Parathyroid adenoma (tissue), 2 donors: ENCODE measurements at regions not wholly inside any gene's neighbourhood (a gene's known extent, or its start where the extent isn't known, plus 50 kb on each side); places are given as distances from the start of the nearest gene placed in this dataset.

ENCODE experiments used
- H2AFZ ChIP-seq: fragments of 300-600 bp; sonication (generic); one replicate; pipeline ENCODE4 v1.7.0; 2017; ENCODE audit warnings: antibody characterized with exemption, mild to moderate bottlenecking
- H3K27ac ChIP-seq: fragments of 300-600 bp; sonication (generic); one replicate; pipeline ENCODE4 v1.7.0; 2017
- H3K27me3 ChIP-seq: fragments of 300-600 bp; sonication (generic); one replicate; pipeline ENCODE4 v1.7.0; 2017; ENCODE audit warnings: low read length; ENCODE audit not compliant: control insufficient read depth, insufficient read depth
- H3K36me3 ChIP-seq: fragments of 300-600 bp; sonication (generic); one replicate; pipeline ENCODE4 v1.7.0; 2017; ENCODE audit warnings: low read length; ENCODE audit not compliant: control insufficient read depth, insufficient read depth
- H3K4me1 ChIP-seq: fragments of 300-600 bp; sonication (generic); one replicate; pipeline ENCODE4 v1.7.0; 2017; ENCODE audit warnings: control low read depth
- H3K4me2 ChIP-seq: fragments of 300-600 bp; sonication (generic); one replicate; pipeline ENCODE4 v1.7.0; 2017; ENCODE audit warnings: low read length
- H3K4me3 ChIP-seq: fragments of 300-600 bp; sonication (generic); one replicate; pipeline ENCODE4 v1.7.0; 2017; ENCODE audit warnings: low read depth, low read length
- H3K79me2 ChIP-seq: fragments of 300-600 bp; sonication (generic); one replicate; pipeline ENCODE4 v1.7.0; 2017; ENCODE audit warnings: control low read depth
- H3K9ac ChIP-seq: fragments of 300-600 bp; sonication (generic); one replicate; pipeline ENCODE4 v1.7.0; 2017; ENCODE audit warnings: mild to moderate bottlenecking
- H3K9me3 ChIP-seq: fragments of 300-600 bp; sonication (generic); one replicate; pipeline ENCODE4 v1.7.0; 2017; ENCODE audit warnings: low read length; ENCODE audit not compliant: control insufficient read depth
- CTCF ChIP-seq: fragments of 300-600 bp; sonication (generic); IDR thresholded peaks from one replicate; pipeline ENCODE4 v1.7.0; 2017; ENCODE audit warnings: antibody characterized with exemption, mild to moderate bottlenecking
- donor health status: primary hyperparathyroidism.

- no peaks in the 10 kb centered on the region for H3K27me3 ChIP-seq
- H3K27ac ChIP-seq = no peak overlapping the region
- H3K4me2 ChIP-seq = no peak overlapping the region
- H3K36me3 ChIP-seq = no peaks in the 10 kb centered on the region
- no peak for TF ChIP-seq CTCF
- H3K9me3 ChIP-seq = no peaks in the 10 kb centered on the region
- H3K9ac ChIP-seq = no peak overlapping the region
- no peak overlapping the region for H3K4me3 ChIP-seq
- no peaks in the 10 kb centered on the region for H3K4me1 ChIP-seq
- H3K79me2 ChIP-seq = no peaks in the 10 kb centered on the region
- H2AFZ ChIP-seq = no peak overlapping the region
Observed at GRCh38 chr4:164550989-164551712, 202.8 kb upstream of the SMIM31 start.

- Histone ChIP-seq H3K27me3 (no peaks in the 10 kb centered on the region), H3K27ac (no peak overlapping the region), H3K36me3 (no peaks in the 10 kb centered on the region), H2AFZ (no peak overlapping the region), H3K9me3 (no peaks in the 10 kb centered on the region), H3K4me3 (no peak overlapping the region), H3K4me1 (no peaks in the 10 kb centered on the region), H3K4me2 (no peak overlapping the region), H3K9ac (no peak overlapping the region), H3K79me2 (no peaks in the 10 kb centered on the region)
- no peak for TF ChIP-seq CTCF
Observed at GRCh38 chr4:164551713-164552040, 202.3 kb upstream of the SMIM31 start.

- no peak overlapping the region for H3K4me2 ChIP-seq
- no peaks in the 10 kb centered on the region for H3K36me3 ChIP-seq
- H3K9ac ChIP-seq = no peak overlapping the region
- H3K4me1 ChIP-seq = no peaks in the 10 kb centered on the region
- no peak overlapping the region for H3K27ac ChIP-seq
- H3K79me2 ChIP-seq = no peaks in the 10 kb centered on the region
- no peak for TF ChIP-seq CTCF
- no peak overlapping the region for H3K4me3 ChIP-seq
- no peaks in the 10 kb centered on the region for H3K27me3 ChIP-seq
- no peaks in the 10 kb centered on the region for H3K9me3 ChIP-seq
- no peak overlapping the region for H2AFZ ChIP-seq
Observed at GRCh38 chr4:164571593-164572390, 182.1 kb upstream of the SMIM31 start.

GRCh38 chr4:164572877-164573279 lies 181.1 kb upstream of the SMIM31 start:
- Histone ChIP-seq H3K9me3 (no peaks in the 10 kb centered on the region), H3K27me3 (no peaks in the 10 kb centered on the region), H3K4me2 (no peak overlapping the region), H3K4me1 (no peaks in the 10 kb centered on the region), H3K27ac (no peak overlapping the region), H3K4me3 (no peak overlapping the region), H3K9ac (no peak overlapping the region), H3K79me2 (no peaks in the 10 kb centered on the region), H3K36me3 (no peaks in the 10 kb centered on the region), H2AFZ (no peak overlapping the region)
- no peak for TF ChIP-seq CTCF
